Cardiac muscle cell (in vitro differentiated cells and primary cell): ENCODE measurements at regions not wholly inside any gene's neighbourhood (a gene's known extent, or its start where the extent isn't known, plus 50 kb on each side); places are given as distances from the start of the nearest gene placed in this dataset.

Source experiments
- DNase-seq, 2 donors: peaks; one replicate each; pipeline versions ENCODE4 v3.0.0 to v3.0.0-alpha.2; 2010 to 2017; ENCODE audit warnings: low read depth in 1 of 2, low spot score in 1 of 2
- H3K27ac ChIP-seq: fragments of 200-600 bp; sonication (generic); 2 replicates; pipeline ENCODE4 v1.5.1; 2016
- H3K27me3 ChIP-seq: fragments of 200-600 bp; sonication (generic); 2 replicates; pipeline ENCODE4 v1.6.0; 2016; ENCODE audit warnings: control low read depth
- H3K36me3 ChIP-seq: fragments of 200-600 bp; sonication (generic); 2 replicates; pipeline ENCODE4 v1.5.1; 2016; ENCODE audit warnings: control low read depth
- H3K4me1 ChIP-seq: fragments of 200-600 bp; sonication (generic); 2 replicates; pipeline ENCODE4 v1.8.1; 2017; ENCODE audit warnings: low read depth, mild to moderate bottlenecking, mixed run types
- H3K4me3 ChIP-seq: fragments of 200-600 bp; sonication (generic); 2 replicates; pipeline ENCODE4 v1.5.1; 2016; ENCODE audit warnings: mild to moderate bottlenecking
- H3K9me3 ChIP-seq: fragments of 200-600 bp; sonication (generic); 2 replicates; pipeline ENCODE4 v1.5.1; 2017; ENCODE audit warnings: low read depth, mild to moderate bottlenecking, control low read depth
- TF ChIP-seq, protein P1 (sequence below): IDR thresholded peaks from 2 replicates; pipeline ENCODE4 v1.5.1; 2012; ENCODE audit warnings: low read depth, mild to moderate bottlenecking, low read length

DNA sequence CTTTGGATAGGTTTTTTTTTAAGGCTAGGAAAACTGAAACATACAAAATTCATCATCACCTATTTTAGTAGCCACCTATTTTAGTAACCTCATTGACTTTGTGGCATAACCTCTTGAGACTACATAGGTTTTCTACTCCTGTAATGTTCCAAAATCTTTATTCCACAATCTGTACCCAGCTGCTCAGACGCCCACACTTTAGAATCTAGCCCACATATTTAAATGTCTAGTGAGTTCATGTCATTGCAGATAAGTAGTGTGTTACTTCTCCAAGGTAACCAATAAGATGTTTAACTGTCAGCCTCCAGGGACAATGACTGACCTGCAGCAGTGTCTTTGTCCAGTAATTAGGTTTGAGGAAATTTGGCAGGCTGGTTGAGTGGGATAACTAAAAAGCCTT is 330.2 kb downstream of the MZT1 start:
- Histone ChIP-seq H3K9me3 (no peaks in the 10 kb centered on the region), H3K4me3 (no peak overlapping the region), H3K36me3 (no peaks in the 10 kb centered on the region), H3K27me3 (no peaks in the 10 kb centered on the region), H3K27ac (no peak overlapping the region), H3K4me1 (peaks cover 8% of the 10 kb centered on the region)
- DNase-seq: no peak
- TF ChIP-seq, protein P1, sequence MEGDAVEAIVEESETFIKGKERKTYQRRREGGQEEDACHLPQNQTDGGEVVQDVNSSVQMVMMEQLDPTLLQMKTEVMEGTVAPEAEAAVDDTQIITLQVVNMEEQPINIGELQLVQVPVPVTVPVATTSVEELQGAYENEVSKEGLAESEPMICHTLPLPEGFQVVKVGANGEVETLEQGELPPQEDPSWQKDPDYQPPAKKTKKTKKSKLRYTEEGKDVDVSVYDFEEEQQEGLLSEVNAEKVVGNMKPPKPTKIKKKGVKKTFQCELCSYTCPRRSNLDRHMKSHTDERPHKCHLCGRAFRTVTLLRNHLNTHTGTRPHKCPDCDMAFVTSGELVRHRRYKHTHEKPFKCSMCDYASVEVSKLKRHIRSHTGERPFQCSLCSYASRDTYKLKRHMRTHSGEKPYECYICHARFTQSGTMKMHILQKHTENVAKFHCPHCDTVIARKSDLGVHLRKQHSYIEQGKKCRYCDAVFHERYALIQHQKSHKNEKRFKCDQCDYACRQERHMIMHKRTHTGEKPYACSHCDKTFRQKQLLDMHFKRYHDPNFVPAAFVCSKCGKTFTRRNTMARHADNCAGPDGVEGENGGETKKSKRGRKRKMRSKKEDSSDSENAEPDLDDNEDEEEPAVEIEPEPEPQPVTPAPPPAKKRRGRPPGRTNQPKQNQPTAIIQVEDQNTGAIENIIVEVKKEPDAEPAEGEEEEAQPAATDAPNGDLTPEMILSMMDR: no peak

DNA sequence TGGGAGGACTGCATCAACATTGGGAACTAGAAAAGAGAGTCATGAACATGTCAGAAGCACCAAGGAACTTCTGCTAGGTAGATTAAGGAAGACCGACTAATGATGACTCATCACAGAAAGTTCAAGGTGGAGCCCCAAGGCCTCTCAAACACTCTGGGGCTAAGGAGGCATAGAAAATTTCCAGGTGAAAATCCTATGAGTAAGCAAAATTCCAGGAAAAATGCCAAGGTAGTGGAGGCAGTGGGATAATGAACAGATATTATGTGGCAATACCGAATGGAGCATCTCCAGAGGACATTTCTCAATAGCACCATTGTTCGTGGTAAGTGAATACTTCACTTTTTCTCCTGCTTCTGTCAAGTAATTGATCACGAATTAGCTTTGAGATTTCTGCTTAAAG is 336.5 kb downstream of the MZT1 start:
- TF ChIP-seq, protein P1: no peak
- Histone ChIP-seq H3K4me3 (no peak overlapping the region), H3K27ac (no peak overlapping the region), H3K4me1 (no peaks in the 10 kb centered on the region), H3K27me3 (no peaks in the 10 kb centered on the region), H3K9me3 (no peaks in the 10 kb centered on the region), H3K36me3 (no peaks in the 10 kb centered on the region)
- no peak for DNase-seq

DNA sequence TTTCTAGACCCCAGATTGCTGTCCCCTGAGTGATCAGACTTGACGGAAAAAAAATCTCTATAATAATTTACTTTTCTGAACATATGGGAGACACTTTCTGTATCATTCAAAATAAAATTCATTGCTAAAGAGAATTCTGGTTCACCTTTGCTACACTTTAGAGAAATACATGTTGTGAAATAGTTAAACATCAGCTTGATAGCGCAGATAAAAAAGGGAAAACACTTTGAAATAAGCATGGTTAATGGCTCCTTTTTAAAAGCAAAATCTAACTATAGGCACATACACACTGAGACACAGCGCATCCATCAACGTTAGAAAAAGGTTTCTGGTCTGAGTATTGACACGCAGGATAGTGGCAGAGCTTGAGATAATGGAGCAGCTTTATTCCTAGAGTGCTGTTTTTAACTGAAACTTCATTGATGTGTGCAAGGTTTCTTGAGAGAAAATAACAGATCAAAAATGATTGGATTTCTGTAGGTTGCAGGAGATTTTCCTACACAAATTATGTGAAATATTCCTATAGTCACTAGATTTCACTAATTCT is 341.2 kb downstream of the MZT1 start:
- DNase-seq: no peak
- H3K4me3 ChIP-seq: no peak overlapping the region
- H3K36me3 ChIP-seq: no peaks in the 10 kb centered on the region
- no peaks in the 10 kb centered on the region for H3K4me1 ChIP-seq
- no peaks in the 10 kb centered on the region for H3K9me3 ChIP-seq
- no peak overlapping the region for H3K27ac ChIP-seq
- H3K27me3 ChIP-seq: no peaks in the 10 kb centered on the region
- TF ChIP-seq, protein P1: no peak

DNA sequence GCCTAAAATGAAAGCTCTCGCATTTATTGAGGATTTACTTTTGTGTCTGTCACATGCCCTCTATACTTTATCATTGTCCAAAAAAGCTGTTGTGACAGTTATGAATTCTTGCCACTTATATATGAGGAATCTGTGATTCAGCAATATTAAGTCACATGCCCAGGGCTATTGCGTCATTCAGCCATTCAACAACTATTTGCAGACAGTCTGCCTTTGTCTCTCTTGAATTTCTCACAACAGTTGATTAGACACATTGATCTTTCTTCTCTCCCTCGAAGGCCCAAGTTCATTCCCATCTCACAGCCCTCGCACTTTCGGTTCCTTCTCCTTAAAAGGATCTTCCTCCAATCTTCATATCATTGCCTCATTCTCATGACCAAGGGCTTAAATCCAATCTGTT is 342.6 kb downstream of the MZT1 start:
- no peaks in the 10 kb centered on the region for H3K27me3 ChIP-seq
- H3K4me1 ChIP-seq: no peaks in the 10 kb centered on the region
- no peak overlapping the region for H3K4me3 ChIP-seq
- TF ChIP-seq, protein P1: no peak
- no peaks in the 10 kb centered on the region for H3K9me3 ChIP-seq
- H3K27ac ChIP-seq: no peak overlapping the region
- no peaks in the 10 kb centered on the region for H3K36me3 ChIP-seq
- peak in 1 of 2 donors; percentile 64 for DNase-seq

DNA sequence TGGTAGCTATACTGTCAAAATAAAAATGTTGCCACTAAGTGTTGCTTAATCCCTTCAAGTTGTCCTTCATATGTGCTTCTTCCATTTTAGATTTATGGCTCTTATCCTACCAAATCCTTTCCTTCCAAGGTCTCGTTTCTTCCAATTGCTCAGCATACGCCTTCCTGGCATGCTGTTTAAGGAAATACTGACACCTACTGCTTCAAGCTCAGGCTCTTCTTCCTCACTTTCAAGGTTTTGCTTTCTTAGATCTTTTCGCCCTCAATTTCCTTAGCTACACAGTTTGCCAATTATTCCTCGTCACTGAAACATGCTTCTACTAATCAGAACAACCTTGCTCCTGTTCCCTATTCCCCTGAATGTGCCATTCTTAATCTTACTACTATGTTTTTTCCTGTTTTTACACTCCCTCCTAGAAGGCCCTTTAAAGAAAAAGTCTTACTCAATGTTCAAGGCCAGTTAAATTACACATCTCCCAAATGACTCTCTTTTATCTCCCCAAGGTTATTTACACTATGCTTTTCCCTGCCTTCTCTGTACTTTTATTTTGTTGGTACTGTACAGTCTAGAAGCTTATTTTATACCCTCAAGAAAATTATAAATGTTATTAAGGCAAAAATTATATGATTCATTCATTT is 343.1 kb downstream of the MZT1 start:
- TF ChIP-seq, protein P1: no peak
- no peak overlapping the region for H3K4me3 ChIP-seq
- no peaks in the 10 kb centered on the region for H3K36me3 ChIP-seq
- peak in 1 of 2 donors; percentile 18 for DNase-seq
- H3K27me3 ChIP-seq: no peaks in the 10 kb centered on the region
- H3K9me3 ChIP-seq: no peaks in the 10 kb centered on the region
- no peaks in the 10 kb centered on the region for H3K4me1 ChIP-seq
- no peak overlapping the region for H3K27ac ChIP-seq
